IMR-90 (cell line): ENCODE measurements at regions not wholly inside any gene's neighbourhood (a gene's known extent, or its start where the extent isn't known, plus 50 kb on each side); places are given as distances from the start of the nearest gene placed in this dataset.

Experiments
- ATAC-seq: fragments of 200-7000 bp; cut with Tn5 transposase; 2 replicates; pipeline ENCODE4 v1.9.1; 2020; ENCODE audit warnings: low read depth, mild to moderate bottlenecking, moderate library complexity
- BruUV-seq: library from RNA; stranded (reverse); fragments of 400-500 nt; replicated peaks from 2 replicates; lab custom pipeline; 2021; lab: Mats Ljungman, UMichigan
- CTCF ChIA-PET: fragments of 300-600 bp; formaldehyde crosslinking; extraction: SDS; loops from one replicate; lab custom pipeline; 2021; ENCODE audit warnings: antibody characterized with exemption; lab: Yijun Ruan, JAX
- POLR2A ChIA-PET: fragments of 300-600 bp; sonication (Branson Sonifier 250); formaldehyde crosslinking; loops from one replicate; lab custom pipeline; 2022; ENCODE audit warnings: antibody characterized with exemption; ENCODE audit not compliant: unreplicated experiment; lab: Charles Lee
- DNase-seq: peaks from one replicate; pipeline ENCODE4 v3.0.0; 2013
- H2AFZ ChIP-seq: replicated peaks from 2 replicates; pipeline ENCODE3; 2013; ENCODE audit warnings: low read length, mild to moderate bottlenecking; ENCODE audit not compliant: poor library complexity
- H2AK5ac ChIP-seq: 2 replicates; pipeline ENCODE4 v1.6.1; 2013; ENCODE audit warnings: low read depth, low read length, inconsistent platforms
- H2AK9ac ChIP-seq: replicated peaks from 2 replicates; pipeline ENCODE3; 2013; ENCODE audit warnings: mild to moderate bottlenecking, low read depth, low read length, moderate library complexity; ENCODE audit not compliant: poor library complexity
- H2BK120ac ChIP-seq: 2 replicates; pipeline ENCODE4 v1.6.1; 2013; ENCODE audit warnings: low read depth, low read length, inconsistent platforms
- H2BK15ac ChIP-seq: 3 replicates; pipeline ENCODE4 v1.6.1; 2013; ENCODE audit warnings: low read depth, low read length, inconsistent platforms
- H2BK20ac ChIP-seq: 2 replicates; pipeline ENCODE4 v1.6.1; 2013; ENCODE audit warnings: low read depth, mild to moderate bottlenecking, inconsistent platforms, low read length, moderate library complexity
- H2BK5ac ChIP-seq: 2 replicates; pipeline ENCODE4 v1.6.1; 2013; ENCODE audit warnings: mild to moderate bottlenecking, low read depth, low read length, inconsistent platforms; ENCODE audit not compliant: poor library complexity, severe bottlenecking
- H3K14ac ChIP-seq: replicated peaks from 2 replicates; pipeline ENCODE4 v1.6.1; 2013; ENCODE audit warnings: low read depth, low read length, inconsistent platforms
- H3K18ac ChIP-seq: 2 replicates; pipeline ENCODE4 v1.6.1; 2013; ENCODE audit warnings: low read depth, low read length, control low read depth
- H3K23ac ChIP-seq: 2 replicates; pipeline ENCODE4 v1.6.1; 2013; ENCODE audit warnings: low read depth, low read length, inconsistent platforms
- H3K27ac ChIP-seq: 2 replicates; pipeline ENCODE4 v1.5.1; 2013; ENCODE audit warnings: mild to moderate bottlenecking, control low read depth, low read length; ENCODE audit not compliant: insufficient read depth
- H3K27me3 ChIP-seq: 2 replicates; pipeline ENCODE4 v1.6.1; 2013; ENCODE audit warnings: low read length; ENCODE audit not compliant: control insufficient read depth, insufficient read depth
- H3K36me3 ChIP-seq: 2 replicates; pipeline ENCODE4 v1.6.1; 2013; ENCODE audit warnings: low read length, mixed read lengths; ENCODE audit not compliant: control insufficient read depth, insufficient read depth
- H3K4ac ChIP-seq: 2 replicates; pipeline ENCODE4 v1.6.1; 2013; ENCODE audit warnings: low read depth, low read length, inconsistent platforms
- H3K4me1 ChIP-seq: 2 replicates; pipeline ENCODE4 v1.6.1; 2013; ENCODE audit warnings: low read length, mixed read lengths; ENCODE audit not compliant: control insufficient read depth, insufficient read depth
- H3K4me2 ChIP-seq: 2 replicates; pipeline ENCODE4 v1.6.1; 2013; ENCODE audit warnings: low read depth, mild to moderate bottlenecking, control low read depth, low read length, moderate library complexity
- H3K4me3 ChIP-seq: 2 replicates; pipeline ENCODE4 v1.5.1; 2013; ENCODE audit warnings: low read depth, mild to moderate bottlenecking, control low read depth, low read length, moderate library complexity; ENCODE audit not compliant: insufficient read depth
- H3K56ac ChIP-seq: 2 replicates; pipeline ENCODE4 v1.6.1; 2013; ENCODE audit warnings: low read length, inconsistent platforms; ENCODE audit not compliant: insufficient read depth; ENCODE audit errors: extremely low read depth
- H3K79me1 ChIP-seq, 2 experiments: 2 replicates each; pipeline ENCODE4 v1.6.1; 2013; ENCODE audit warnings: low read length in 2 of 2, inconsistent platforms in 1 of 2, low read depth in 1 of 2
- H3K9ac ChIP-seq: 2 replicates; pipeline ENCODE4 v1.6.1; 2013; ENCODE audit warnings: low read depth, low read length, control low read depth
- H3K9me1 ChIP-seq: 2 replicates; pipeline ENCODE4 v1.6.1; 2013; ENCODE audit warnings: low read length, inconsistent platforms; ENCODE audit not compliant: insufficient read depth
- H3K9me3 ChIP-seq: 2 replicates; pipeline ENCODE4 v1.6.1; 2013; ENCODE audit warnings: low read length; ENCODE audit not compliant: control insufficient read depth, insufficient read depth
- H4K20me1 ChIP-seq: 2 replicates; pipeline ENCODE4 v1.6.1; 2013; ENCODE audit warnings: low read length, inconsistent platforms; ENCODE audit not compliant: insufficient read depth
- H4K5ac ChIP-seq: 2 replicates; pipeline ENCODE4 v1.6.1; 2013; ENCODE audit warnings: mild to moderate bottlenecking, low read depth, low read length, control low read depth
- H4K8ac ChIP-seq, 2 experiments: 2 replicates each; pipeline ENCODE4 v1.6.1; 2013; ENCODE audit warnings: low read depth in 2 of 2, low read length in 2 of 2, control low read depth in 1 of 2, inconsistent platforms in 1 of 2
- H4K91ac ChIP-seq: 2 replicates; pipeline ENCODE4 v1.6.1; 2013; ENCODE audit warnings: low read depth, low read length, inconsistent platforms; ENCODE audit not compliant: insufficient read depth
- BHLHE40 ChIP-seq: fragments of 150-350 bp; IDR thresholded peaks from 2 replicates; pipeline ENCODE4 v1.6.1; 2016; ENCODE audit warnings: mild to moderate bottlenecking, low read depth, low read length
- CEBPB ChIP-seq: IDR thresholded peaks from 2 replicates; pipeline ENCODE4 v1.6.1; 2012; ENCODE audit warnings: low read depth, low read length, improper control_type of control experiment
- CHD1 ChIP-seq: IDR thresholded peaks from 2 replicates; pipeline ENCODE4 v1.6.1; 2012; ENCODE audit warnings: low read depth, low read length, improper control_type of control experiment
- FOS ChIP-seq: fragments of 150-350 bp; IDR thresholded peaks from 2 replicates; pipeline ENCODE4 v1.6.1; 2016; ENCODE audit warnings: low read depth, low read length
- MAFK ChIP-seq: IDR thresholded peaks from 2 replicates; pipeline ENCODE4 v1.6.1; 2012; ENCODE audit warnings: low read depth, low read length, improper control_type of control experiment
- MAZ ChIP-seq: IDR thresholded peaks from 2 replicates; pipeline ENCODE4 v1.6.1; 2012; ENCODE audit warnings: low read depth, mild to moderate bottlenecking, low read length, improper control_type of control experiment, moderate library complexity, borderline replicate concordance
- MXI1 ChIP-seq: IDR thresholded peaks from 2 replicates; pipeline ENCODE4 v1.6.1; 2012; ENCODE audit warnings: low read depth, mild to moderate bottlenecking, low read length, moderate library complexity, borderline replicate concordance
- NFE2L2 ChIP-seq: fragments of 150-350 bp; IDR thresholded peaks from 2 replicates; pipeline ENCODE4 v1.6.1; 2016; ENCODE audit warnings: low read depth, mild to moderate bottlenecking, low read length
- POLR2A ChIP-seq: IDR thresholded peaks from 2 replicates; pipeline ENCODE4 v1.6.1; 2012; ENCODE audit warnings: mild to moderate bottlenecking, low read depth, low read length
- RAD21 ChIP-seq: IDR thresholded peaks from 2 replicates; pipeline ENCODE4 v1.6.1; 2012; ENCODE audit warnings: low read length, improper control_type of control experiment
- RCOR1 ChIP-seq: IDR thresholded peaks from 2 replicates; pipeline ENCODE4 v1.6.1; 2012; ENCODE audit warnings: mild to moderate bottlenecking, low read length, improper control_type of control experiment; ENCODE audit not compliant: insufficient replicate concordance
- RFX5 ChIP-seq: IDR thresholded peaks from 2 replicates; pipeline ENCODE4 v1.8.0; 2012; ENCODE audit warnings: low read depth, mild to moderate bottlenecking, low read length, moderate library complexity
- SMC3 ChIP-seq: fragments of 150-350 bp; IDR thresholded peaks from 2 replicates; pipeline ENCODE4 v1.6.1; 2016; ENCODE audit warnings: low read depth, mild to moderate bottlenecking, antibody characterized with exemption, low read length, moderate library complexity
- WGBS, 2 experiments: methylation state at CpG; one replicate each; pipeline versions ENCODE4 v1.1.5 to v1.1.7; 2013; ENCODE audit warnings: missing lambda C conversion rate in 2 of 2; ENCODE audit not compliant: insufficient read length in 1 of 2; ENCODE audit errors: extremely low coverage in 2 of 2; 5-methylcytosine and 5-hydroxymethylcytosine counted together
- dilution Hi-C: fragments of 300-500 bp; cut with HindIII; formaldehyde crosslinking; loops from one replicate; pipeline ENCODE4 v1.14.3; 2018; ENCODE audit warnings: low sequenced_read_pairs; ENCODE audit not compliant: unreplicated experiment
- in situ Hi-C: fragments of 300-500 bp; cut with MboI; formaldehyde crosslinking; loops from 3 replicates; pipeline ENCODE4 v1.14.3; 2019; ENCODE audit warnings: low sequenced_read_pairs, inconsistent platforms, mixed read lengths
- intact Hi-C: fragments of 100-400 bp; cut with micrococcal nuclease; formaldehyde crosslinking; loops from 2 replicates; pipeline ENCODE4 v1.10.0; 2022
- TF ChIP-seq, protein P1 (sequence below): fragments of 150-350 bp; IDR thresholded peaks from 2 replicates; pipeline ENCODE4 v1.6.1; 2016; ENCODE audit warnings: low read depth, mild to moderate bottlenecking, low read length, moderate library complexity, borderline replicate concordance
- TF ChIP-seq, protein P2 (sequence below): fragments of 150-350 bp; IDR thresholded peaks from 2 replicates; pipeline ENCODE4 v1.6.1; 2017; ENCODE audit warnings: mild to moderate bottlenecking, antibody characterized with exemption, low read length, low read depth
- TF ChIP-seq, protein P3 (sequence below): conservative IDR thresholded peaks from 2 replicates; pipeline ENCODE4 v1.5.1; 2012; ENCODE audit warnings: mild to moderate bottlenecking, low read depth, low read length, improper control_type of control experiment

DNA sequence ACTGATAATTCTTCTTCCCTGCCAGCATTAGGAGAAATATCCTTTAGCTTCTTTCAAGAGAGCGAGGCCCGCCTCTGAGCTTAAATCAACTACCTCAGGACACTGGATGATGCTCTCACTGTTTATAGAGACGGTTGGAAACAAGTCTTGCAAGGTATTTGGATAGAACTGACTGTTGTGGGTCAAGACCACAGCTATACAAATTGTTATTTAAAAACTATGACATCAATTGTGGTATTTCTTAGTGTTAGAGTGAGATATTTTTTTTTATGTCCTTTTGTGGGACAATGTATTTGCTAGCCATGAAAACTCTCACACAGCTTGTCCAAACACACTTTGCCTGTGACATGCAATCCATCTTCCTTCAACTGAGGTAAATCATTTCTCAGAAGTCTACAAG, 136.3 kb upstream of the PHACTR1 start:
- Histone ChIP-seq H2BK20ac (no peak overlapping the region), H3K9me3 (no peaks in the 10 kb centered on the region), H3K27me3 (no peaks in the 10 kb centered on the region), H4K20me1 (no peaks in the 10 kb centered on the region), H3K18ac (no peak overlapping the region), H2AFZ (no peak overlapping the region), H2BK15ac (no peak overlapping the region), H2AK9ac (no peak overlapping the region), H3K4me2 (no peak overlapping the region), H4K5ac (no peak overlapping the region), H4K91ac (no peak overlapping the region), H3K9ac (no peak overlapping the region), H3K36me3 (no peaks in the 10 kb centered on the region), H3K27ac (no peak overlapping the region), H2BK5ac (no peak overlapping the region), H3K79me1 (no peaks in the 10 kb centered on the region), H3K9me1 (peaks cover 2% of the 10 kb centered on the region; the same call in 1 of the 2 replicates), H2BK120ac (no peak overlapping the region), H2AK5ac (no peak overlapping the region), H4K8ac (no peak overlapping the region), H3K4ac (no peak overlapping the region), H3K4me1 (peaks cover 4% of the 10 kb centered on the region), H3K14ac (no peak overlapping the region), H3K56ac (no peak overlapping the region), H3K4me3 (no peak overlapping the region), H3K23ac (no peak overlapping the region)
- in situ Hi-C loops: no loop called here
- dilution Hi-C loops: no loop called here
- ATAC-seq (no peak), DNase-seq (no peak)
- intact Hi-C loops: no loop called here
- no CpG with 5 or more reads among the region's 3 CpGs for WGBS, 2 experiments
- ChIA-PET CTCF (interaction anchor here (1.0 kb wide), 1 partner anchor 16 kb away, joined by 3 read pairs; no protein-coding TSS in a partner anchor), POLR2A (no interaction called here)
- no TSS peak for BruUV-seq
- TF ChIP-seq BHLHE40 (no peak), RCOR1 (no peak), NFE2L2 (no peak), RFX5 (no peak), MAFK (no peak), CHD1 (no peak), FOS (no peak), SMC3 (no peak), POLR2A (no peak), MAZ (no peak), CEBPB (no peak), RAD21 (no peak), MXI1 (no peak)
- TF ChIP-seq, protein P1, sequence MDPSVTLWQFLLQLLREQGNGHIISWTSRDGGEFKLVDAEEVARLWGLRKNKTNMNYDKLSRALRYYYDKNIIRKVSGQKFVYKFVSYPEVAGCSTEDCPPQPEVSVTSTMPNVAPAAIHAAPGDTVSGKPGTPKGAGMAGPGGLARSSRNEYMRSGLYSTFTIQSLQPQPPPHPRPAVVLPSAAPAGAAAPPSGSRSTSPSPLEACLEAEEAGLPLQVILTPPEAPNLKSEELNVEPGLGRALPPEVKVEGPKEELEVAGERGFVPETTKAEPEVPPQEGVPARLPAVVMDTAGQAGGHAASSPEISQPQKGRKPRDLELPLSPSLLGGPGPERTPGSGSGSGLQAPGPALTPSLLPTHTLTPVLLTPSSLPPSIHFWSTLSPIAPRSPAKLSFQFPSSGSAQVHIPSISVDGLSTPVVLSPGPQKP: no peak
- TF ChIP-seq, protein P2, sequence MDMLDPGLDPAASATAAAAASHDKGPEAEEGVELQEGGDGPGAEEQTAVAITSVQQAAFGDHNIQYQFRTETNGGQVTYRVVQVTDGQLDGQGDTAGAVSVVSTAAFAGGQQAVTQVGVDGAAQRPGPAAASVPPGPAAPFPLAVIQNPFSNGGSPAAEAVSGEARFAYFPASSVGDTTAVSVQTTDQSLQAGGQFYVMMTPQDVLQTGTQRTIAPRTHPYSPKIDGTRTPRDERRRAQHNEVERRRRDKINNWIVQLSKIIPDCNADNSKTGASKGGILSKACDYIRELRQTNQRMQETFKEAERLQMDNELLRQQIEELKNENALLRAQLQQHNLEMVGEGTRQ: no peak
- TF ChIP-seq, protein P3, sequence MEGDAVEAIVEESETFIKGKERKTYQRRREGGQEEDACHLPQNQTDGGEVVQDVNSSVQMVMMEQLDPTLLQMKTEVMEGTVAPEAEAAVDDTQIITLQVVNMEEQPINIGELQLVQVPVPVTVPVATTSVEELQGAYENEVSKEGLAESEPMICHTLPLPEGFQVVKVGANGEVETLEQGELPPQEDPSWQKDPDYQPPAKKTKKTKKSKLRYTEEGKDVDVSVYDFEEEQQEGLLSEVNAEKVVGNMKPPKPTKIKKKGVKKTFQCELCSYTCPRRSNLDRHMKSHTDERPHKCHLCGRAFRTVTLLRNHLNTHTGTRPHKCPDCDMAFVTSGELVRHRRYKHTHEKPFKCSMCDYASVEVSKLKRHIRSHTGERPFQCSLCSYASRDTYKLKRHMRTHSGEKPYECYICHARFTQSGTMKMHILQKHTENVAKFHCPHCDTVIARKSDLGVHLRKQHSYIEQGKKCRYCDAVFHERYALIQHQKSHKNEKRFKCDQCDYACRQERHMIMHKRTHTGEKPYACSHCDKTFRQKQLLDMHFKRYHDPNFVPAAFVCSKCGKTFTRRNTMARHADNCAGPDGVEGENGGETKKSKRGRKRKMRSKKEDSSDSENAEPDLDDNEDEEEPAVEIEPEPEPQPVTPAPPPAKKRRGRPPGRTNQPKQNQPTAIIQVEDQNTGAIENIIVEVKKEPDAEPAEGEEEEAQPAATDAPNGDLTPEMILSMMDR: no peak
